DOHH2 (cell line): ENCODE measurements at regions not wholly inside any gene's neighbourhood (a gene's known extent, or its start where the extent isn't known, plus 50 kb on each side); places are given as distances from the start of the nearest gene placed in this dataset.

Experiments used
- EZH2phosphoT487 ChIP-seq: fragments of 200-600 bp; sonication (generic); IDR thresholded peaks from 2 replicates; pipeline ENCODE4 v1.6.1; 2017; ENCODE audit warnings: borderline replicate concordance, mild to moderate bottlenecking, antibody characterized with exemption, low read length, moderate library complexity, mixed read lengths
- TF ChIP-seq, protein P1 (sequence below): fragments of 200-600 bp; sonication (generic); IDR thresholded peaks from one replicate; pipeline ENCODE4 v1.5.1; 2014; ENCODE audit warnings: antibody characterized with exemption, mild to moderate bottlenecking, low read depth, low read length; ENCODE audit not compliant: poor library complexity, severe bottlenecking

DNA sequence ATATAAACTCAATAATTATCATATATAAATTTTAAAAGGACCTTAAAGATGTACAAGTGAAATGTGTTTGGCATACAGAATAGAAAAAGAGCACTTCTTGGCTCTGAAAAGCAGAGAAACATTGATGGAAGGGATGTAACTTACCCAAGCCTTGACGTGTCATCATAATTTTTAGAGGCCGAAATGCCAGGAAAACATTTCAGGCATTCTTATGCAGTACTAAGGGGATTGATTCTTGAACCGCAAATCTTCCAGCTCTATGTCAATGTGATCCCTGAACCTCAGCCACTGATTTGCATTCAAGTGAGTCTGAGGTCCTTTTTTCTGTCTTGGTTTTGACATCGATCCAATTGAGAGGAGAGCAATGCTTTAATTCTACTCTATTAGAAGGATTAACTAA lies 97.8 kb downstream of the CLDN1 start:
- TF ChIP-seq, protein P1, sequence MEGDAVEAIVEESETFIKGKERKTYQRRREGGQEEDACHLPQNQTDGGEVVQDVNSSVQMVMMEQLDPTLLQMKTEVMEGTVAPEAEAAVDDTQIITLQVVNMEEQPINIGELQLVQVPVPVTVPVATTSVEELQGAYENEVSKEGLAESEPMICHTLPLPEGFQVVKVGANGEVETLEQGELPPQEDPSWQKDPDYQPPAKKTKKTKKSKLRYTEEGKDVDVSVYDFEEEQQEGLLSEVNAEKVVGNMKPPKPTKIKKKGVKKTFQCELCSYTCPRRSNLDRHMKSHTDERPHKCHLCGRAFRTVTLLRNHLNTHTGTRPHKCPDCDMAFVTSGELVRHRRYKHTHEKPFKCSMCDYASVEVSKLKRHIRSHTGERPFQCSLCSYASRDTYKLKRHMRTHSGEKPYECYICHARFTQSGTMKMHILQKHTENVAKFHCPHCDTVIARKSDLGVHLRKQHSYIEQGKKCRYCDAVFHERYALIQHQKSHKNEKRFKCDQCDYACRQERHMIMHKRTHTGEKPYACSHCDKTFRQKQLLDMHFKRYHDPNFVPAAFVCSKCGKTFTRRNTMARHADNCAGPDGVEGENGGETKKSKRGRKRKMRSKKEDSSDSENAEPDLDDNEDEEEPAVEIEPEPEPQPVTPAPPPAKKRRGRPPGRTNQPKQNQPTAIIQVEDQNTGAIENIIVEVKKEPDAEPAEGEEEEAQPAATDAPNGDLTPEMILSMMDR: no peak
- no peak for TF ChIP-seq EZH2phosphoT487
